HCT116 (cell line): ENCODE measurements at regions not wholly inside any gene's neighbourhood (a gene's known extent, or its start where the extent isn't known, plus 50 kb on each side); places are given as distances from the start of the nearest gene placed in this dataset.

Experiments used
- ATAC-seq: fragments of 200-7000 bp; cut with Tn5 transposase; 2 replicates; pipeline ENCODE4 v1.9.1; 2020; ENCODE audit warnings: mild to moderate bottlenecking, moderate library complexity
- BruUV-seq: library from RNA; stranded (reverse); fragments of 400-500 nt; replicated peaks from 2 replicates; lab custom pipeline; 2021; lab: Mats Ljungman, UMichigan
- CTCF ChIA-PET: fragments of 300-600 bp; sonication (Branson Sonifier 250); formaldehyde crosslinking; loops from one replicate; lab custom pipeline; 2021; ENCODE audit warnings: antibody characterized with exemption; lab: Charles Lee
- POLR2A ChIA-PET: fragments of 300-600, 350-600 bp; sonication (Branson Sonifier 250); formaldehyde crosslinking; loops from one replicate; lab custom pipeline; 2021; ENCODE audit warnings: antibody characterized with exemption; lab: Charles Lee
- RAD21 ChIA-PET, 2 experiments: fragments of 300-600 bp; sonication (Branson Sonifier 250); formaldehyde crosslinking; loops; one replicate each; lab custom pipeline; 2023; ENCODE audit warnings: low total read pairs in 2 of 2; ENCODE audit not compliant: uncharacterized antibody in 2 of 2, unreplicated experiment in 2 of 2, low non-redundant PET in 1 of 2; lab: Charles Lee
- DNase-seq: peaks from one replicate; pipeline ENCODE4 v3.0.0-alpha.2; 2010; ENCODE audit warnings: low read depth, low spot score
- H2AFZ ChIP-seq: fragments of 200-600 bp; shearing (Covaris generic), sonication (generic); 2 replicates; pipeline ENCODE4 v1.6.1; 2017; ENCODE audit warnings: low read depth, mixed run types, mixed read lengths, antibody characterized with exemption, low read length; ENCODE audit not compliant: poor library complexity, severe bottlenecking
- H3K27ac ChIP-seq: 2 replicates; pipeline ENCODE4 v1.5.1; 2012; ENCODE audit warnings: low read depth, low read length
- H3K27me3 ChIP-seq: fragments of 200-600 bp; sonication (generic); 2 replicates; pipeline ENCODE4 v1.6.1; 2016; ENCODE audit warnings: mixed run types, low read length, mixed read lengths; ENCODE audit not compliant: insufficient read depth
- H3K36me3 ChIP-seq, 2 experiments: fragments of 200-500 bp in 1 of 2; fragments of 200-600 bp in 1 of 2; sonication (Bioruptor generic) in 1 of 2; sonication (generic) in 1 of 2; 2 replicates each; pipeline versions ENCODE4 v1.5.1 to v1.6.1; 2014 to 2016; ENCODE audit warnings: low read length in 2 of 2, inconsistent platforms in 1 of 2, mixed read lengths in 1 of 2, mixed run types in 1 of 2; ENCODE audit not compliant: insufficient read depth in 2 of 2, control insufficient read depth in 1 of 2
- H3K4me1 ChIP-seq, 2 experiments: fragments of 200-600 bp in 1 of 2; sonication (generic) in 1 of 2; 2 replicates each; pipeline versions ENCODE4 v1.5.1 to v1.6.1; 2012 to 2017; ENCODE audit warnings: low read length in 2 of 2, inconsistent platforms in 1 of 2, mild to moderate bottlenecking in 1 of 2, mixed read lengths in 1 of 2, mixed run types in 1 of 2, moderate library complexity in 1 of 2; ENCODE audit not compliant: insufficient read depth in 2 of 2, control insufficient read depth in 1 of 2
- H3K4me2 ChIP-seq: fragments of 200-600 bp; sonication (generic); 2 replicates; pipeline ENCODE4 v1.6.1; 2017; ENCODE audit warnings: mixed run types, low read length, mixed read lengths
- H3K4me3 ChIP-seq, 2 experiments: fragments of 200-600 bp in 1 of 2; sonication (generic) in 1 of 2; replicated peaks in 1 of 2; 2 replicates each; pipeline ENCODE4 v1.5.1; 2011 to 2016; ENCODE audit warnings: low read length in 2 of 2, control low read depth in 1 of 2, low read depth in 1 of 2, mild to moderate bottlenecking in 1 of 2, mixed read lengths in 1 of 2, mixed run types in 1 of 2
- H3K79me2 ChIP-seq: fragments of 200-600 bp; sonication (generic); 2 replicates; pipeline ENCODE4 v1.6.1; 2017; ENCODE audit warnings: mild to moderate bottlenecking, mixed run types, low read length, moderate library complexity, mixed read lengths; ENCODE audit not compliant: insufficient read depth
- H3K9ac ChIP-seq: fragments of 200-600 bp; sonication (generic); 2 replicates; pipeline ENCODE4 v1.6.1; 2016; ENCODE audit warnings: low read length, mixed read lengths
- H3K9me2 ChIP-seq: fragments of 200-600 bp; sonication (generic), shearing (Covaris generic); 2 replicates; pipeline ENCODE4 v1.6.1; 2017; ENCODE audit warnings: mixed run types, mild to moderate bottlenecking, moderate library complexity; ENCODE audit not compliant: insufficient read depth
- H3K9me3 ChIP-seq, 2 experiments: fragments of 200-500 bp in 1 of 2; fragments of 200-600 bp in 1 of 2; sonication (Bioruptor generic) in 1 of 2; sonication (generic) in 1 of 2; 2 replicates each; pipeline ENCODE4 v1.6.1; 2014 to 2017; ENCODE audit warnings: low read length in 2 of 2, mixed read lengths in 2 of 2, inconsistent platforms in 1 of 2, low read depth in 1 of 2, mild to moderate bottlenecking in 1 of 2, mixed run types in 1 of 2, moderate library complexity in 1 of 2; ENCODE audit not compliant: control insufficient read depth in 1 of 2, insufficient read depth in 1 of 2
- H4K20me1 ChIP-seq: fragments of 200-600 bp; sonication (generic), shearing (Covaris generic); 2 replicates; pipeline ENCODE4 v1.6.1; 2017; ENCODE audit warnings: mixed run types, mild to moderate bottlenecking, moderate library complexity; ENCODE audit not compliant: insufficient read depth
- CBX3 ChIP-seq: IDR thresholded peaks from 2 replicates; pipeline ENCODE4 v1.6.1; 2012; ENCODE audit warnings: low read depth
- EZH2 ChIP-seq: fragments of 200-600 bp; sonication (generic); IDR thresholded peaks from 2 replicates; pipeline ENCODE4 v1.6.1; 2017; ENCODE audit warnings: antibody characterized with exemption, mixed run types
- JUND ChIP-seq: IDR thresholded peaks from 2 replicates; pipeline ENCODE4 v1.6.1; 2012
- POLR2A ChIP-seq: IDR thresholded peaks from 2 replicates; pipeline ENCODE4 v1.7.0; 2011; ENCODE audit warnings: borderline replicate concordance; ENCODE audit not compliant: insufficient read depth, insufficient read length; ENCODE audit errors: extremely low read depth
- RAD21 ChIP-seq: IDR thresholded peaks from 2 replicates; pipeline ENCODE4 v1.6.1; 2012; ENCODE audit warnings: low read depth, mild to moderate bottlenecking
- SRF ChIP-seq: IDR thresholded peaks from 2 replicates; pipeline ENCODE4 v1.6.1; 2012; ENCODE audit warnings: low read depth
- TCF7L2 ChIP-seq: IDR thresholded peaks from 2 replicates; pipeline ENCODE4 v1.7.0; 2011; ENCODE audit warnings: borderline replicate concordance, inconsistent platforms; ENCODE audit not compliant: insufficient read depth, insufficient read length; ENCODE audit errors: extremely low read depth
- YY1 ChIP-seq: IDR thresholded peaks from 2 replicates; pipeline ENCODE4 v1.6.1; 2011; ENCODE audit warnings: low read length, low read depth, moderate library complexity, mild to moderate bottlenecking; ENCODE audit not compliant: insufficient replicate concordance; ENCODE audit errors: extremely low read depth
- intact Hi-C: fragments of 100-400 bp; cut with micrococcal nuclease; formaldehyde crosslinking; loops from 2 replicates; pipeline ENCODE4 v1.10.0; 2022
- TF ChIP-seq, protein P1 (sequence below): IDR thresholded peaks from 2 replicates; pipeline ENCODE4 v1.6.1; 2012; ENCODE audit warnings: low read depth
- TF ChIP-seq, protein P2 (sequence below): IDR thresholded peaks from 2 replicates; pipeline ENCODE4 v1.6.1; 2012

DNA sequence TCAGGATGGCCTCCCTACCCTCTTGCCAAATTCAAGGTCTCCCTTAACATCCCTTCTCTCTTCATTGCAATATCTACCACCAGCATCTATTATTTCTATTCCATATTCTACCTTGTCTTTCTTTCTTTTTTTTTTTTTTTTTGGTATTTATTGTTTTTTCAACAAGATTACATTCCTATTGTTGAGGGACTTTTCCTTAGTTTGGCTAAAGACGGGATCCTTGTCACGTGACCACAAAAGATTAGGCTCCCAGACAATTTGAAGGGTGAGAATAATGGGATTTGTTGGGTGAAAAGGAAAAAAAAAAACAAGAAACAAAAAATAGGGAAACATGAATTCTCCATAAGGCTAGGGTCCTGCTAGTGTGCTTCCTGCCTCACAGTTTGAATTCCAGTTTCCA lies 124.3 kb upstream of the MCHR2 start:
- ChIA-PET RAD21 (no interaction called here), POLR2A (no interaction called here), CTCF (no interaction called here)
- Histone ChIP-seq H3K4me2 (no peak overlapping the region), H3K9me2 (no peaks in the 10 kb centered on the region), H3K27ac (no peak overlapping the region), H3K4me3 (no peak overlapping the region), H3K79me2 (no peaks in the 10 kb centered on the region), H3K4me1 (no peaks in the 10 kb centered on the region), H2AFZ (no peak overlapping the region), H3K27me3 (no peaks in the 10 kb centered on the region), H3K9ac (no peak overlapping the region), H4K20me1 (no peaks in the 10 kb centered on the region), H3K36me3 (no peaks in the 10 kb centered on the region), H3K9me3 (no peaks in the 10 kb centered on the region)
- intact Hi-C loops, result no loop called here
- no TSS peak for BruUV-seq
- no peak for ATAC-seq
- no peak for DNase-seq
- TF ChIP-seq EZH2, result no peak
- no peak for TF ChIP-seq TCF7L2
- TF ChIP-seq, protein P1, sequence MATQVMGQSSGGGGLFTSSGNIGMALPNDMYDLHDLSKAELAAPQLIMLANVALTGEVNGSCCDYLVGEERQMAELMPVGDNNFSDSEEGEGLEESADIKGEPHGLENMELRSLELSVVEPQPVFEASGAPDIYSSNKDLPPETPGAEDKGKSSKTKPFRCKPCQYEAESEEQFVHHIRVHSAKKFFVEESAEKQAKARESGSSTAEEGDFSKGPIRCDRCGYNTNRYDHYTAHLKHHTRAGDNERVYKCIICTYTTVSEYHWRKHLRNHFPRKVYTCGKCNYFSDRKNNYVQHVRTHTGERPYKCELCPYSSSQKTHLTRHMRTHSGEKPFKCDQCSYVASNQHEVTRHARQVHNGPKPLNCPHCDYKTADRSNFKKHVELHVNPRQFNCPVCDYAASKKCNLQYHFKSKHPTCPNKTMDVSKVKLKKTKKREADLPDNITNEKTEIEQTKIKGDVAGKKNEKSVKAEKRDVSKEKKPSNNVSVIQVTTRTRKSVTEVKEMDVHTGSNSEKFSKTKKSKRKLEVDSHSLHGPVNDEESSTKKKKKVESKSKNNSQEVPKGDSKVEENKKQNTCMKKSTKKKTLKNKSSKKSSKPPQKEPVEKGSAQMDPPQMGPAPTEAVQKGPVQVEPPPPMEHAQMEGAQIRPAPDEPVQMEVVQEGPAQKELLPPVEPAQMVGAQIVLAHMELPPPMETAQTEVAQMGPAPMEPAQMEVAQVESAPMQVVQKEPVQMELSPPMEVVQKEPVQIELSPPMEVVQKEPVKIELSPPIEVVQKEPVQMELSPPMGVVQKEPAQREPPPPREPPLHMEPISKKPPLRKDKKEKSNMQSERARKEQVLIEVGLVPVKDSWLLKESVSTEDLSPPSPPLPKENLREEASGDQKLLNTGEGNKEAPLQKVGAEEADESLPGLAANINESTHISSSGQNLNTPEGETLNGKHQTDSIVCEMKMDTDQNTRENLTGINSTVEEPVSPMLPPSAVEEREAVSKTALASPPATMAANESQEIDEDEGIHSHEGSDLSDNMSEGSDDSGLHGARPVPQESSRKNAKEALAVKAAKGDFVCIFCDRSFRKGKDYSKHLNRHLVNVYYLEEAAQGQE, result no peak
- no peak for TF ChIP-seq CBX3
- TF ChIP-seq, protein P2, sequence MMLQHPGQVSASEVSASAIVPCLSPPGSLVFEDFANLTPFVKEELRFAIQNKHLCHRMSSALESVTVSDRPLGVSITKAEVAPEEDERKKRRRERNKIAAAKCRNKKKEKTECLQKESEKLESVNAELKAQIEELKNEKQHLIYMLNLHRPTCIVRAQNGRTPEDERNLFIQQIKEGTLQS, result no peak
- no peak for TF ChIP-seq YY1
- no peak for TF ChIP-seq JUND
- TF ChIP-seq RAD21, result no peak
- TF ChIP-seq POLR2A, result no peak
- TF ChIP-seq SRF, result no peak
